GM21360 (cell line): ENCODE measurements at regions not wholly inside any gene's neighbourhood (a gene's known extent, or its start where the extent isn't known, plus 50 kb on each side); places are given as distances from the start of the nearest gene placed in this dataset.

Experiments
- ATAC-seq: cut with Tn5 transposase; IDR thresholded peaks from one replicate; pipeline ENCODE4 v1.9.1; 2021; ENCODE audit warnings: mild to moderate bottlenecking, moderate library complexity; ENCODE audit not compliant: unreplicated experiment

DNA sequence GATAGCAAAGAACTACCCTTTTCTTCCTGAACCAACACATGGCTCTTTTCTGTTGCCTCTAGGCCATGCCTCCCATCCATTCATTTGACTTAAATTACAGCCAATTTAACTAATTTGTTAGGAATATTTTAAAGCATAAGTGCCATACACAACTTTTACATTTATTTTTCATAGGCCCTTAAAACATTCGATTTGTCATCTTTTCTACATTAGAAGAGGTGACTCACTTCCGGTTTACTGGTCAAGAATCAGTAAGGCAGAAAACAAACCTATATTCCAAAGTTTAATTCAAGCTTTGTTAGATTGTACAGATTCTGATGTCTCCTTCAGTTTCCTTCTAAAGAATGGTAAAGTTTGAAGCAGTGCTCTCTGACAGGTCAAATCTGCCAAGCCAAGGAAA lies 344.3 kb downstream of the SAMD5 start:
- ATAC-seq = no peak

DNA sequence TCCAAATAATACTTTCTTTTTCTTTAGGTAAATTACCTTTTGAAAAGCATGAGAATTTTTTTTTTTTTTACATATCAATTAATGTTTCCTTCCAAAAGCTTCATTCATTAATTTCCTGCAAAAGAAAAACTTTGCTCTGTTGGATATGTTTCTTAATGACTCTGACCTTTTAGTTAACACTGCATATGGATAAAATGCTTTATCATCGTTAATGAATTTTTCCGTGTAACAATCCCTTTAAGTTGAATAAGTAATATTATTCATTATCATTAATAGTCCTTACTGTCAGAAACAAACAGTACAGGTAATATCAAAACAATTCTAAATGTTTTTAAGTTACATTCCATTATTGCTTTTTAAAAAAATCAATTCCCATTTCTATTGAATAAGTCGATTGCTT lies 345.1 kb downstream of the SAMD5 start:
- no peak for ATAC-seq

DNA sequence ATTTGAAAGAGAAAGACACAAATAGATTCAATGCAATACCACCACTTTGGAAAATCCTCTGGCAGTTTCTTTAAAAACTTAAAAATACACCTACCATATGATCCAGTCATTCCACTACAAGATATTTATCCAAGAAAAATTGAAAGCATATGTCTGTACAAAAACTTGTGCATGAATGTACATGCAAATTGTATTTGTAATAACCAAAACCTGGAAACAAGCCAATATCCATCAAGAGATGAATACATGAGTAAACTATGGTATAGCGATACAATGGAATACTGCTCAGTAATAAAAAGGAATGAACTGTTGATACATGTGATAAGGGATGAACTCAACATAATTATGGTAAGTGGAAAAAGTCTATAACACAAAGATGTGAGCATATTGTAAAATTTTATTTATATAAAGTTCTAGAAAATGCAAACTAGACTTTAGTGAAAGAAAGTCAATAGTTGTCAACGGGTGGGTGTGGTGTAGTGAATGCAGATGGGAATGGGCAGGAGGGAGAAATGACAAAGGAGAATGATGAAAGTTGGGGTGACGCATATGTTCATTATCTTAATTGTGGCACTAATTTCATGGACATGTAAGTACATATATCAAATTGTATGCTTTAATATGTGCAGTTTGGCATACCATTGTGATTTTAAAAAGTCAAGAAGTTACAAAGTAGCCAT lies 347.5 kb downstream of the SAMD5 start:
- ATAC-seq = no peak

DNA sequence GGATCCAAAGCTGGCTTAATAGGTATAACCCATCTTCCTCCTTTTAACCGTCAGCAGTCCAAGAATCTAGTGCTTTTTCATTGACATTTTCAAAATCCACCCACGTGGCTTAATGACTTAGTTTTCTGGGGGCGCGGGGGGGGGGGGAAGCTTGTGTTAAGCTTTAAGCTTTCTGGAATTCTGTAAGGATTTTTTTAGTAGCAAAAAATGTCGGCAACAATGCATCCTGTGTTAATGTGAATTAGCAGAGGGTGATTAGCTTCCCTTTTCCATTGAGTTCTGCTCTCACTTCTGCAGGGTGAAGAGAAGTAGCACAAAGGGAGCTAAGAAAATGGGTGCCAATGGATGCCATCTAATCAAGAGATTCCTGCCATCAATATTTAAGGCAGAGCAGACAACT lies 348.2 kb downstream of the SAMD5 start:
- ATAC-seq = no peak

DNA sequence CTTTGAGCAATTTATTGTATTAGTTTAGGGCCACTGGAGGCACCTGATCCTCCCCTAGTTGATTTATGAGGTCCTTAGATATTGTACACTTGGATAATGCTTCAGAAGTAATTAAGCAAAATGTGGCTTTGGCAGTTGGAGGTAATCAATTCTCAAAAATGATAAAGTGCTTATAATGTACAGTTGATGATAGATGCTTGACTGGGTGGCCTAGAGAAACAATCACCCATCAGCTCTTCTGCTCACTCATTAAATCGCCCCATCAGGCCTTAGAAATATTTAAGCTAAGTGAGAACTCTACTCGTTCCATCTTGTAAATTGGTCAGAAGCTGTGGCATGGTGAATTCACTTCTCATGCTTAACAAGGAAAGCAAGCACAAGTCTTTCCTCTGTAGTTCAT lies 349.9 kb downstream of the SAMD5 start:
- ATAC-seq = no peak

DNA sequence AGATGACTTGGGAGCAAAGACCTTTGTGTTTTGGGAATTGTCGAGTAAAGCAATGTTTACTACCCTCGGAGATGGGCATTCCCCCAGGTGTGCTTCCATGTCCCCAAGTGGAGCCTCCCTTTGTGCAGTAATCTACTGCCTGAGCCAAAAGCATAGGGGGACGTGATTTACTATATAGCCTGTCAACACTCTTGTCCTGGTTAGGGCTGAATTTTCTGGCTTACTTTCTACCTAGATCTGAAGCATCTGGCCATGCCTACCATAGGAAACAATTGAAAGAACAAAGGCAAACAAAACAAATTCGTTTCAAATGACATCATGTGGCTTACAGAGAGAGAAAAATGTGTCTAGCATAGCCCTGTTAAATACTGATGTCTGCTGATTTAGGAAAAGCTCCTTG lies 350.6 kb downstream of the SAMD5 start:
- ATAC-seq = no peak

DNA sequence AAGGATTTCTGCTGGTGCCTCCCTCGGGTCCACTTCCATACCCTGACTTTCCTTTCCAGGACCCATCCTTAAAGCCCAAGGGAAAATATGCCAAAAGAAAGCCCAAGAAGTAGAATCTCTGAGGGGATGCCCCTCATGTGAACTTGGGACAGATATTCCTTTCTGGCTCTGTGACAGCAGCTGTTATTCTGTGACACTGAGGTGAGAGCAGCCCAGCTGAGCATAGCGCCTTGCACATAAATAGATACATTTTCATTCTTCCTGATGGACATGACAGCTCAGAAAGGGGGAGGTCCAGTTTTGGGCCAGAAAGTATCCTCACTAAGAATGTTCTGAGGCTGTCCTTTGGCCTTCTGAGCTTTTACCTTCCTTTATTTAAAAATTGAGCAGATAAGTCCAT lies 353.2 kb downstream of the SAMD5 start:
- no peak for ATAC-seq

DNA sequence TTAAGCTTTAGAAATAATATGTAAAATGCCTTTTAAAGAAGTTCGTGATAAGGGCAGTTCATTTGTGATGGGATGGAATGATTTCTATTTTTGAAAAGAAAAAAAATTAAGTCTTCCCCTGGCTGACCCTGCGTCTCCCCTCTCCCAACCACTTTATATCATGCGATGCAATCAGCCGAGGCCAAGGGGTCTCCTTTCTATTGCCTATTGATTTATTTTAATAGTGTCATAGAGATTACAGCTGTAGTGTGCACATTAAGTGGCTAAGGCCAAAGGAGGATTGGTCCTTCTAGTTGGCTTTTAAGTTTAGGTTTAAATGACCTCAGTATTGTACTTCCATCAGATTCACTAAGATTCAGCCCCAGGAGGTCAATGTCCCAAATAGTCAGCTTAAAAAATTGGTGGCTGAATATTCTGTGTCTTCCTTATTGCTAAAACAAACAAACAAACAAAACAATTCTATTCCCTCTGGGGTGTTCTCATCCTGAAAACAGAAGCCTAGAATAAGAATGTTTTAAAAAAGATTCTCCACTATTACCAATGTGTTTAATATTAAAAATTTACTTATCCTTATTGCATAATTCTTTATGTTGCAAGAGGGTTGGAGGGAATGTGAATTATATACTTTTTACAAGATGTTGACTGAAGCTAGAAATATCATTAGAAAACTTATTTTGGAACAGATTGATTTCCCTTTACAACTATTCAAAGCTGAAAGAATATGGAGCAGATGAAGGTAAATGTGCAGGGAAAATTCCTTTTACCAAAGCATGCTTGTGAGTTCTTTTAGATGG lies 359.1 kb downstream of the SAMD5 start:
- ATAC-seq = no peak

DNA sequence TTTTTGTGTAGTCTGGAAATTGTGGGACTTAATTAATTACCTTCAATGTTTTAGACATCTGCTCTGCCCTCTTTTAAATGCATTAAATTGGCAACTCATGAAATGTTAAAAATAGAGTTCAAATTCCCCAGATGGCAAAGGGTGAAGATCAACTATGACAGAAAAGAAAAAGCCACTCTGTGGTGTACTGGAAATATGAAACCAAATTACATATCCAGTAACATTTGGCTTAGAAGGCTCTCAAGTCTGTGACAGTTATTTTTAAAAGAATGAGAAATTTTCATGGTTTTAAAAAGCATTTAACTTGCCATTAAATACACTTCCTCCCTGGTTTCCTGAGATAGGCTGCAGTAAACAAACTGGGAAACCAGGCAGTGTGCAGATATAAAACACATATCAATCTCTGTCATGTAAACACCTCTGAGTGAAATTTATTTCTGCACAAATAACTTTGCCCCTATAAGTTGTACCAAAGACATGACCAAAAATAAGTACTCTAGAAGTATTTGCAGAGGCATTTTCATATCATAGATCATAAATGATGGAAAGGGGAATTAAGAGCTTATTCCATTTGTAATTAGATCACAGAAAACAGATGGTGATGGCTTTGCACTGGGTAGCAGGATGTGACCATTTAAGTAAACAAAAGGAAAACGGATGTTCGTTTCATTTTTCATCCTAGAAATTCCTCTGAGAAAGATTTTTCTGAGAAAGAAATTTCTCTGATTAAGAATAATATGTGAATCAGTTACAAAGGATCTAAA lies 360.1 kb downstream of the SAMD5 start:
- ATAC-seq = no peak

DNA sequence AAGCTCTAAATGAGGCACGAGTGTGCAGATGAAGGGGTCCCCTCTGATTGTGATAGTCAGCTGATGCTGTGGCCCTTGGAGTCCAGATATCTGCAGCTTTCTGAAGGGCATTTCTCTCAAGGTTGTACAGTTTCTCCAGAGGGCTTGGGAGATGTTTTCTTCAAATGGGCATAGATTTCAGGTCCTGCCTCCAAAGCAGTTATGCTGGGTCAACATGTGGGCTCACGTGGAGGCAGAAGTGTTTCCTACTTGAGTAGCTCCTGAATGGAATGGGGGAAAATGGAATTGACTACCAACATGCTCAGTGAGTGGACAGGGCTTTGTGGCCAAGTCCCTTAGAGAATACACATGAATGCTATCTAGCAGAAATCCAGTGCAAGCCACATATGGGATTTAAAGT lies 360.7 kb downstream of the SAMD5 start:
- no peak for ATAC-seq

DNA sequence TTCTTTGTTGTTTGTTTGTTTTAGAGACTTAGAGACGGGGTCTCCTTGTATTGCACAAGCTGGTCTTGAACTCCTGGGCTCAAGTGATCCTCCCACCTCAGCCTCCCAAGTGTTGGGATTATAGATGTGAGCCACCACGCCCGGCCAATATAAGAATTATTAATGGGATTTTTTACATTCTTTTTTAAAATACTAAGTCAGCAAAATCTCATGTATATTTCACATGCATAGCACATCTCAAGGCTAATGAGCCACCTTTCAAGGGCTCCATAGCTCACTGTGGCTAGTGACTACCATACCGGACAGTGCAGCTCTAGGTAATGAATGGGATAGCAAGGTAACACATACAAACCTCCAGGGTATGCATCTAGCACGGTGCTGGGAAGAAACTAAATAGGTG lies 361.4 kb downstream of the SAMD5 start:
- ATAC-seq = no peak

DNA sequence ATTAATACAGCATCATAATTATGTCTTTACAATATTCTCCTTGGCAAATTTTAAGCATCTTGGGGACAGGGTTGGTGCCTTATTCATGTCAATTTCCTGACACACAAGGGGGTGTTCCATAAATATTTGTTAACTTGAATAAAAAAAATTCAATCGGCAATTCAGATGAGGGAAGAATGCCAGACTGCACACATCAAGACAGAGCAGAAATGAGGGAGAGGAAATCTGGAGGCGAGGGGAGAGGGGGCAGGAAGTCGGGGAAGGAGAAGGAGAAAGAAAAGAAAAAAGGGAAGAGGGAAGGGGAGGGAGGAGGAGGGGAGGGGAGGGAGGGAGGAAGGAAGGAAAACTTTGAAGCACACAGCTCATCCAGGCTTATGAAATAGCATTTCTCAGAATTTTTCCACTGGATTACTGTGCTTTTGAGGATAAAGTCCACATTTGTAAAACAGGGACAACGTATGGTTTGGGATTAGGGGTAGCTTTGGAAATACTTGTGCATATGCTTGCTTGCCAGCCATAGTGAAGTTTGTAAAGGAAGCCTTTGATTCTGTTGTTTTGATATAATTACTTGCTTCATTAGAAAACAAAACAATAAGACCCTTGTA lies 362.1 kb downstream of the SAMD5 start:
- no peak for ATAC-seq

DNA sequence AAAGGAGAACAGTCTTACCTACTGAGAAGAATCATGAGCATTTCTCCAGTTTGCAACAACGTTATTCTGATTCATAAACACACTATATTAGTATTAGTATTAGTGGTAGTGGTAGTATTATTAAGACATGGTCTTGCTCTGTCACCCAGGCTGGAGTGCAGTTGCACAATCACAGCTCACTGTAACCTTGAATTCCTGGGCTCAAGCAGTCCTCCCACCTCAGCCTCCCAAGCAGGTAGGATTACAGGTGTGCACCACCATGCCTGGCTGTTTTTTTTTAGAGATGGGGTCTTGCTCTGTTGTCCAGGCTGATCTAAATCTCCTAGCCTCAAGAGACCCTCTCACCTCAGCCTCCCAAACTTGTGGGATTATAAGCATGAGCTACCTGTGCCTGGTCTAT lies 363.5 kb downstream of the SAMD5 start:
- ATAC-seq = no peak

DNA sequence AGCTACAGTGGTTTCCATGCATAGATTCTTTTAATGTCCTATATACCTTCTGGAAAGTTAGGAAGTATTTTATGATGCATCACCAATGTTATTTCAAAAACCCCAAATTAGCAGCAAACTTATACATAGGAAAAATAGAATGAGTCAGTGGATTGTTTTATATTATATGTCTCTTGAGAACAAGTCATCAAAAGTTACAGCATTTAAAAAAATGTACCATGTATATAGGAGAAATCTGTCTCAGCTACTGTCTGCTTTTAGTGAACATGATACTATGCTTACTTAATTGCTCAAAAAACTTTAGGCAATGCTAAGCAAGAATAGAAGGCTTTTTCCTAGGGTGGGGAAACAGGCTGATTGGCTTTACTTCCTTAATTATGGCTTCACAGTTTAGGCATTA lies 365.3 kb downstream of the SAMD5 start:
- ATAC-seq = no peak

DNA sequence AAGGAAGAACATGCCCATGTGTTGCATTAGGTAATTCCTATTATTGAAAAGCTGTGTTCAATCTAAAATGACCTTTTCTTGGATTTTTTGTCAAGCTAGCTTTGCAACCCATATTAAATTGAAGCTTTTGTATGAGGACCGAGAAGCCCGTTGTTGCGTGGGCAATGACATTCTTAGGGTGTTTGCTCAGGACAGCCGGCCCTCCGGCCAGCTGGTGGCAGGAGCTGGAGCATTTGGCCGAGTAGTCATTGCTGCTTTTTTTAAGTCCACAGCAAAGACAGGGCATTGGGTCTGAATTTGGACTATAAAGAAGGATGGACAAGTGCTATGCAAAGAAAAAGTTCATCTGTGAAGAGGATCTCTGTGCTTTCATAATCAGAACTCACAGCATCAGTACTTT lies 365.8 kb downstream of the SAMD5 start:
- ATAC-seq = no peak

DNA sequence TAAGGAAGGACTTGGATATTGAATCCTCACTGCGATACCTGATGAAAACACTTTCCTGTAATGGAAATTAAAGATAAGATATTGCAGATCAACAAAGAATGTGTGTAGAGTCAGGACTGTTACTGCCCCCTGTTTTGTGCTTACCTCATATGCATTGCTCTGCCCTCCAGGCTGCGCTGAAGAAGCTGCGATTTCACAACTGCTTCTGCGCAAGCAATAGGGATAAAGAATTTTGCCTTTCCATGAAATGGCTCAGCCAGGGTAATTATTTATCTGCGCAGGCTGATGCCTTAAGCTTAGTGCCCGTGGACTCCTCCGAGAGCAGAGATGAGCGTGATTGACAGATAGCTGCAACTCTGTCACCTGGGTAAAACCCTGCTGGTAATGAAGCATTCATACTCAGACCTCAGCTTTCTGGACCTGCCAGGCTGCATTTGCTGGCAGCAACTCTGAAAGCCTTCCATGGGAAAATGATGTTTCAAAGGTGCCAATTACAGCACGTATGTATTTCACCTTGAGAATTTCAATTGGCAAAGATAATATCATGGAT lies 370.6 kb downstream of the SAMD5 start:
- ATAC-seq = no peak

DNA sequence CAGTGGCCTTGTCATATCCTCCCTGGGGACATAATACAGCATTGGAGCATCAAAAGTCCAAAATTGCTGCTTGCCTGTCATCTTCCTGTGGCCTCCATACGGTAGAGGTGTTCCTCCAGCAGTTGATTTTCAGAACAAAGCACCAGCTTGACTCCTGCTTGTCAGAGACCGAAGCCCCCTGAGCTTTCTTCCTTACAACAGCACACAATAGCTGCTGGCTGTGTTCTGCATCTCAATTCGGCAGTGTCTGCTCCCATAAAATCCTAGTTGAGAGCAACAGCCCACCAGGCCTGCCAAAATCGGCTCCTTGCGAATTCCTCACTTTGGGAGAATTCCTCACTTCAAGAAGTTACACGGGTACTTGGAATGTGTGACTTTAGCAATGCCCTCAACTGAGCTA lies 372.9 kb downstream of the SAMD5 start:
- no peak for ATAC-seq

DNA sequence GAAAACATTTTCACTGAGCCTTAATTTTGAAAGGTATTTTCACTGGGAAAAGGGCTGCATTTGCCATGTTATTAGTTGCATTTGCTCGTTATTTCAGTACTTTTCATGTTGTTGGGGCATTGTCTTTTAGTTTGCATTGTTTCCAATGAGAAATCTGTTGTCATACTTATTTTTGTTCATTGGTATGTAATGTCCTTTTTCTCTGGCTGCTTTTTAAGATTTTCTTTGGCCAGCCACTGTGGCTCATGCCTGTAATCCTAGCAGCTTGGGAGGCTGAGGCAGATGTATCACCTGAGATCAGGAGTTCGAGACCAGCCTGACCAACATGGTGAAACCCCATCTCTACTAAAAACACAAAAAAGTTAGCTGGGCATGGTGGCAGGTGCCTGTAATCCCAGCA lies 379.9 kb downstream of the SAMD5 start:
- no peak for ATAC-seq

DNA sequence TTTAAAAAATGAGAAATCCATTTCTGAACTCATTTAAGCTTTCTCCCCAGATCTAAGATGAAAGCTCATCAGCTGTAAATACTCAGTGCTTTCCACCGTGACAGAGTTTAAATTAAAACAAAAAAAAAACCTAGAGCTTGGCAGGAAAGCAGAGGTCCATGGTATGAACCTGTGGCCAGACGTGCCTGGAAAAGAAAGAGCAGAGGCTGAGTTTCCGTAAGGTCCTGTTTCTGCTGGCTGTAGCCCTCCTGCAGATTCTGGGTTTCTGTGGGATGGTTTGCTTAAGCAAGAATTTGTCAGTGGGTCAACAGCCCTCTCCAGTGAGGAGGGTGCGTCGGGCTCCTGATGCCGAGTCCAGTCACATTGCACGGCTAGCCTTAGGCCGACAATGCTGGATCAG lies 383.2 kb downstream of the SAMD5 start:
- ATAC-seq = no peak

DNA sequence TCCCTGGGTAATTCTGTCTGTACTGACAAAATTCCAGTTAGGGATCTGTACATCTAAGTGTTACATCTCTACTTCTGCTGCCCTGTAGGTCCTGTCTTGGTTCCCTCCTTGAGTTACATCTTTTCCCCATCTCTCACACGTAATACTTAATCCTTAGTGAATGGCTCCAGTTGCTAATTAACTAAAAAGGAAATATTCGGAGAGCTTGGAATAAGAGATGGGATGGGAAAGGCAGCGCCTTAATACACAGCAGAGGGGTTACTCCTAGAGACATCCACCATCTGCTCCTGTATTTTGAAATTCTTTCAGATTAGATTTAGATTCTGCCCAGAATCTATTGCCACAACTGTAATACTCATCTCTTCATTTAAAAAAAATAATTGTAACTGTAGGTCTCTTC lies 384.0 kb downstream of the SAMD5 start:
- no peak for ATAC-seq

DNA sequence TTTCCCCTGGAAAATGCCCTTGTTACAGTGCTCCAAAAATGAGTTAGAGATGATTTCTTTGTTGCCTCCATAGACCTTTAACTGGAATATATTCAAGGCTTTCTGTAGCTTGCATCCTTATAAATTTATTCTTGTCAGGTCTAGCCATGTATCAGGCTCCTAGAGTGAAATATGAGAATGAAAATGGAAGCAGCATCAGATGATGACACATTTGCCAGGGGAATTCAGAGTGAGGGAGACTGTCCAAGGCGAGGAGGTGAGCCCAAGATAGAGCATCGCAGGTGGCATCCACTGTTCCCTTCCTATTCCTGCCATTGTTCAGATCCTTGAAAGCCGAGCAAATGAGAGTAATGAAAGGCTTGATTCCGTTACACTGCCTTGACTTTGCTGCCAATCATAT lies 386.8 kb downstream of the SAMD5 start:
- no peak for ATAC-seq
